ENCODE measurements at regions not wholly inside any gene's neighbourhood (a gene's known extent, or its start where the extent isn't known, plus 50 kb on each side); places are given as distances from the start of the nearest gene placed in this dataset.

DNA sequence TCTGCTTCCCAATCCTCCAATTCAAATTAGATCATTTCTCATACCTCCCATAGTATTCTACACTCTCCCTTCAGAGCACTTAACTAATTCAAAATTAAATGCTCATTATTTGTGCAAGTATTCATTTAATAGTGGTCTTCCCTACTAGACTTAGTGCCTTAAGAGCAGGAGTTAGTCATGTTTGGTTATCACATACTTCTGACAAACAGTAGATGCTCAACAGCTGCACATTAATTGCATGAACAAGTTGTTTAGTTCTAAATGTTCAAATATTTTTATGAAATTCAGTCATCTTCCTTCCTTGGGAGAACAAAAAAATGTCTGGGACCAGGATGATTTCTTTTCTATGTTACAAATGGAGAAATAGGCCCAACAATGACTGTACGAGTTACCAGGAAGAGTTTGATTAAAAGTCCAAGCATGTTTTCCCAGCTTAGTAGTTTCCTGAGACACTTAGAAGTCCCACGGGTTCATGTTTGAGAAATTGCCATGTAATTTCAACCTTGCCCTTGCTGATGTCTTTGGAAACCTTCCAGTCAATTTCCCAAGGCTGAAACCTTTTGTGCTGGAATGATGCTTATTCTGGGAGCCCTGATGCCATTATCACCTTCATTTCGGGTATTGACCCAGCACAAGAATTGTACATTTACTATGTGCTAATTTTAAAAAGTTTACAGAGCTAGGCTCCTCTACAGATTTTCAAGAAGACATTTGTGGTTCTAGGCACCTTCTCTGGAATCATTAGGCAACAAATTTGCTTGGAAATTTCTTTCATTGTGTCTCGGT lies 437.9 kb upstream of the PLXNA2 start:
- TF ChIP-seq POLR2A (IDR thresholded peaks at IDR 0.05) = no peak
- TF ChIP-seq CTCF (IDR thresholded peaks at IDR 0.05) = no peak
- no peak for TF ChIP-seq EP300 (IDR thresholded peaks at IDR 0.05; ENCODE audit: low read depth)
